Caki2 (cell line): ENCODE measurements at regions not wholly inside any gene's neighbourhood (a gene's known extent, or its start where the extent isn't known, plus 50 kb on each side); places are given as distances from the start of the nearest gene placed in this dataset.

ENCODE experiments used
- DNase-seq: peaks from one replicate; pipeline ENCODE4 v3.0.0-alpha.2; 2015; ENCODE audit warnings: low read depth
- in situ Hi-C: cut with HindIII; loops from 2 replicates; pipeline ENCODE4 v1.10.0; 2016; ENCODE audit warnings: low sequenced_read_pairs, low pct_unique_long_range_greater_than_20kb, mixed read lengths

DNA sequence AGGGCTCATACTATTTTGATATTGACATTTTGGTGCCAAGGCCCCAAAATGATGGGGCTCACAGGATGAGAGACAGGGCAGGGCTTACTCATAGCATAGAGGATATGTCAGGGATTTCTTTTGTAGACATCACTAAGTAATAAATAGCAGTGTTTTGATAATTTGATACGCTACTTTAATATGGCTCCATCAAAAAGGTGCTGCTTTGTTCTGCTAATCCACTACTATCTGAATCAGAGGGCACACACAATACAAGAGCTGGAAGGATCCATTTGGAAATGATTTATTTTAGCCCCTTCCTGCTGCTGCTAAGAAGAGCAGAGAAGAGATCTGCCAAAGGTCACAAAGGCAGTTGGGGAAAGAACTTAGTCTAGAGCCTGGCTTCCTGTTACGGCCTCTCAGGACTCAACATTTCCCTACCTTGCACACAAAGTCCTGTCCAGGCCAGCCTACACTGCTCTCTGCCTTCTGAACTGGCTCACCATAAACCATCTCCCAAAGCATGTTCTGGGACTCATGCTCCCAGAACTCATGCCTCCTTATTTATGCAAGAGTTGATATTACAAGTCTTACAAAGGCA, 261.3 kb upstream of the ARHGAP20 start:
- DNase-seq = no peak
- in situ Hi-C loops = no loop called here

DNA sequence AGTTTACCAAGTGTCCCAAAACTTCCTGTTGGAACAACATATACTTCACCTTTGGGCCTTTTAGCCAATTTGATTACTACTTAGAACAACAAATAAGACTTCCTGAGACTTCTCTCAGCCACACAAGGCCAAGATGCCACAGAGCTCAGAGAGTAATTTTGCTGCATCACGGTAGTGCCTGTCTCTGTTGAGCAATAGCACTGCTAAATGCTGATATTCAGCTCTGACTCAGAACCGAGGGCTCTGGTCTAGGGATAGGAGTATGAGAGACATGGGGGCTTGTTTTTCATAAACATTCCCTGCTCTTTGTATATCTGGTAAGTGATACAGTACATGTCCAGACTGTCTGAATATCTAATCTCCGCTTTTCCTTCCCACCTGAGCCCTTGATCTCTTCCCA, 260.4 kb upstream of the ARHGAP20 start:
- in situ Hi-C loops = no loop called here
- DNase-seq = peak; percentile 15

DNA sequence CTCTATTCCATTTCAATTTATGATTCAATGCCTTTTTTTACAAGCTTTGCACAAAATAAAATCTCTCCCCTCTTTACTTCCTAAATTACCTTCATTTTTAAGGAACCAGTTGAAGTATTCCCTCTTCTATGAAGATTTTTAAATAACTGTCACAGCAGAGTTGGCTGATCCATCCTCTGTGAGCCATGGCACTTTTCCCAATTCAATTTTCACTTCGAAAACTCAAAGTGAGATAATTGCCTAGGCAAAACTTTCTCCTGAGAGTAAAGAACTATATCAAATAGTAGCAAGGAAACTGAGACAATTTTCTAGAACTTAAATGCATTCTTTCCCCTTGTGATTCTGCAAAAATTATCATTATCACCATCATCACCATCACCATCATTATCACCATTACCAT, 259.9 kb upstream of the ARHGAP20 start:
- in situ Hi-C loops = no loop called here
- DNase-seq = no peak

DNA sequence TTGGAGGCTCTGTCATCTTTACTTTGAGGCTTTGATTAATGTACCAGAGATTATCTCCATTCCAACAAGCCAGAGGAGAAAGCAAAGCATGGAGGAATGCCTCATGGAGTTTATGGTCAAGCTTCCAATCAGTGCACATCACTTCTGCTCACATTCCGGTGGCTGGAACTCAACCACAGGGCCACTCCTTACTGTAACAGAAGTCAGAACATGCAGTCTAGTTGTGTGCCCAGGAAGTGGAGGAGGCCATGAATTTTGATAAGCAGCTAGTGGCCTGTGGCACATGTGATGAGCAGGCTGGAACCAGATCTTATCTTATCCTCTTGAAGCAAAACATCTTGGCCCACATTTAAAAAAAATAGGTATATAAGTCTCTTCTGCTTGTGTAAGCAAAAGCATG, 258.9 kb upstream of the ARHGAP20 start:
- DNase-seq = peak; percentile 28
- in situ Hi-C loops = no loop called here

DNA sequence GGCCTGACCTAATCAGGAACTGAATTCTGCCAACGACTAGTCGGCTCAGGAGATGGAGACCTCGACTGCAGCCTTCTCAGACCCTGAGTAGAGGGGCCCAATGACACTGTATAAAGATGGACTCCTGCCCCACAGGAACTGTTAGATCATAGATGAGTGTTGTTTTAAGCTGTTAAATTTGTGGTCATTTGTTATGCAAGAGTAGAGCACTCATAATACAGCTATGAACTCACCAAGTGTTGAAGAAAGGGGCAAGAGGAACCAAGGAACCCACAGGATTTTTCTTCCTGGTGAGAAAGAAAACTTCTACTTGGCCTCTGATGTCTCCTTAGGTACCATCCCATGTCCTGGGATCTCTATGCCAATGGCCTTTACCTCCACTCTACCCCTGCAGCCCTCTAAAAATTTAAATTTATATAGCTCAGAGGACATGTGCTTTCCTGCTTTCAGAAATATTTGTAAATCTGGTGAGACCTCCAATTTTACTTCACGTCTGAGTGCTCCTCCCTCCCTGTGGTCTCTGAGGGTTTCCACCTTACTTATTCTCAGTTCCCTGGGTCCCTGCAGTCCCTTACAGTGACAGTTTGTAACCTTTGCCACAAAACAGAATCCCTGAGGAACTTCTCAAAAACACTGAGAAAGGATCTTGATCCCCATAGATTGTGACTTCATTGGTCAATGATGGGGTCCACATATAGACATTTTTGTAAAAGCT, 256.3 kb upstream of the ARHGAP20 start:
- no peak for DNase-seq
- in situ Hi-C loops = no loop called here

DNA sequence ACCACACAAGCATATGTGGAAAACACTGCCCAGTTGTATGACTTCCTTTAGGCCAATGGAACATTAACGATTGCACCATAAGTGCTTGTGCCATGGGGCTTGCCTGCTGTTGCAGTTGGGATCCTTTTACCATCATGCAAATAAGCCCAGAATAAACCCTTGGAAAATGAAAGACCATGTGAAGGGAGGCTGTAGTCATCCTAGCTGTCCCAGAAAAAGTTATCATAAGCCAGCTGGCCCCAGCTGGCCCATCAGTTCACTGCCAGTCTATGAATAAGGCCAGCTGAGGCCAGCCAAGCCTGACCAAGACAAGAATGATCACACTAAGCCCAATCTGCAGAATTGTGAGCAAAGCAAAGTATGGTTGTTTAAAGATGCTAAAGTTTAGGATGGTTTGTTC, 253.9 kb upstream of the ARHGAP20 start:
- in situ Hi-C loops = no loop called here

DNA sequence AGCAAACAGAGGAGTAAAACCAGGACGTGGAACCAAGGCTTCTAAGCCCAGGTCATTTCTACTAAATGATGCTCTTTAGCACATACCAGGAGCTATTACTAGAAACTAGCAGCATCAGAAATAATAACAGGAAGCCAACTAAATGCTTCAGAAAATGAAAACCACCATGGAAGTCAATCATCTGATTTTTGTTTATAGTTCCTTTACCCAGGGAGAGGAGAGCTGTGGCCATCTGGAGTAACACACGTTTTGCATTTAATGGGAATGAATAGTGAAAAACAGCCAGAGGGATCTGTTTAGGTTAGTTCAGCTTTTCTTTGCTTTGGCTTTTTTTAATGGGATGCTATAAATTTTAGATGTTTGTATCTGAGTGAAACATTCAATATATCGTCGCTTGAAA, 250.7 kb upstream of the ARHGAP20 start:
- no peak for DNase-seq
- in situ Hi-C loops = no loop called here

More for the DNA sequence above, 253.9 kb upstream of the ARHGAP20 start:
- no peak for DNase-seq

DNA sequence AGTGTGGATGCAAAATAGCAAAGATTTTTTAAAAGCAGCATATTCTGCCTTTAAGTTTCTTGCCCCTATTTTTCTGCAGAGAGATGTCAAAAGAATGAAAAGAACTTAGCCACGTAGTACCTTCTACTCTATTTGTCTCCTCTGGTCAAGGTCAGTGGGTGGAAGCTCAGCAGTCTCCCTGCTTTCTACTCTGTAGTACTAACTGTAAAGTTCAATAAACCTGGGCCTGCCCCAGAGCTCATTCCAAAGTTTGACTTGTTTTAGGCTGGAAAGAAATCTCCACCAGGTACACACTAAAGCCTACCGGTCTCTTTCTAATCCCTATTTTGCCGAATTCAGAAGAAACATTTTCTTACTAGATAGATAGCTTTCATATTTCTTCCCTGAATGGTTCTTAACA, 247.9 kb upstream of the ARHGAP20 start:
- in situ Hi-C loops = no loop called here
- DNase-seq = no peak

DNA sequence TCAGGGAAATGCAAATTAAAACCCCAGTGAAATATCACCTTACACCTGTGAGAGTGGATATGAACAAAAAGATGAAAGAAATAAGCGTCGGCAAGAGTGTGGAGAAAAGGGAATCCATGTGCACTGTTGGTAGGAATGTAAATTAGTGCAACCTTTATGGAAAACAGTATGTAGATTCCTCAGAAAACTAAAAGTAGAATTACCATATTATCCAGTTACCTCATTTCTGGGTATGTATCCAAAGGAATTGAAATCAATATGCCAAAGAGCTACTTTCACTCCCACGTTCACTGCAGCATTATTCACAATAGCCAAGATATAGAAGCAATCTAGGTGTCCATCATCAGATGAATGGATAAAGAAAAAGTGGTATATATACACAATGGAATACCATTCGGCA, 246.0 kb upstream of the ARHGAP20 start:
- in situ Hi-C loops = no loop called here
- DNase-seq = no peak

DNA sequence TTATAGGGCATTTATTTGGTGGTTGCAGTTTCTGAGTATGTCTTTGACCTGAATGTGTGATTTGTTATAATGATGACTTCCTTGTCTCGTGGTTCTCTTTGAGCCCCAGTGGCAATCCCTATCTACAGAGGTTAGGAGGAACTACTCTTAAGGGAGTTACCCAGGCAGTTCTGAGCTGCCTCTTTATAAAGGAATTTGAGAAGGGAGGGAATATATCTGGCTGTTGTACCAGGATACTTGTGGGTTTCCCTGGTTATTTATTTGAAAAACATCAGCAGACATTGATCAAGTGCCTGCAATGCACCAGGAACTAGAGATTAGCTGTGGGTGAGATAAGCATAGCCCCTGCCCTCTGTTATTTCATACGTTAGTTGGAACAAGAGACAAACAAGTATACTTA, 243.5 kb upstream of the ARHGAP20 start:
- in situ Hi-C loops = no loop called here
- DNase-seq = peak; percentile 4

DNA sequence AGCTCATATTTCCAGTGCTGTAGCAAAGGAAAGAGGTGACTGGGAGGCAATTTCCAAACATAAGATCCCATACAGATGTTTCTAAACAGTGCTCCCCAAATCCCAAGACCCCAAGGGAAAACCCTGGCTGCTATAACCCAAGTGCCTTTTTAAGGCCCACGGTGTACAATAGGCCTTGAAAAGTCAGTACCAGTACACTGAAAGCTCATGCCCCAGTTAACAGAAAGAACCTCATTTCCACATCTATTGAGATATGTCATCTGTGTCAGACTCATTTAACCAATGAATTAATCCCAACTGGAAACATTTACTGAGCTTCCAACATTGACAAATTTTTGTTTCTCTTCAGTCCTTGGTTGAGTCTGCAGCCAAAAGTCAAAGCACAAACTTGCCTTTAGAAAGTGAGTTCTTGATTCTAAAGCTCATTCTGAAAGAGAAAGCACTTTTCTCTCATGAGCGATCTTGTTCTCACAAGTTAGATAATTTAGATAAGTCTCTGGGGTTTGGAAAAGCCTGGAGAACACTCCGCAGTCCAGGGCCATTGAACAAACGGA, 239.8 kb upstream of the ARHGAP20 start:
- in situ Hi-C loops = no loop called here
- no peak for DNase-seq

DNA sequence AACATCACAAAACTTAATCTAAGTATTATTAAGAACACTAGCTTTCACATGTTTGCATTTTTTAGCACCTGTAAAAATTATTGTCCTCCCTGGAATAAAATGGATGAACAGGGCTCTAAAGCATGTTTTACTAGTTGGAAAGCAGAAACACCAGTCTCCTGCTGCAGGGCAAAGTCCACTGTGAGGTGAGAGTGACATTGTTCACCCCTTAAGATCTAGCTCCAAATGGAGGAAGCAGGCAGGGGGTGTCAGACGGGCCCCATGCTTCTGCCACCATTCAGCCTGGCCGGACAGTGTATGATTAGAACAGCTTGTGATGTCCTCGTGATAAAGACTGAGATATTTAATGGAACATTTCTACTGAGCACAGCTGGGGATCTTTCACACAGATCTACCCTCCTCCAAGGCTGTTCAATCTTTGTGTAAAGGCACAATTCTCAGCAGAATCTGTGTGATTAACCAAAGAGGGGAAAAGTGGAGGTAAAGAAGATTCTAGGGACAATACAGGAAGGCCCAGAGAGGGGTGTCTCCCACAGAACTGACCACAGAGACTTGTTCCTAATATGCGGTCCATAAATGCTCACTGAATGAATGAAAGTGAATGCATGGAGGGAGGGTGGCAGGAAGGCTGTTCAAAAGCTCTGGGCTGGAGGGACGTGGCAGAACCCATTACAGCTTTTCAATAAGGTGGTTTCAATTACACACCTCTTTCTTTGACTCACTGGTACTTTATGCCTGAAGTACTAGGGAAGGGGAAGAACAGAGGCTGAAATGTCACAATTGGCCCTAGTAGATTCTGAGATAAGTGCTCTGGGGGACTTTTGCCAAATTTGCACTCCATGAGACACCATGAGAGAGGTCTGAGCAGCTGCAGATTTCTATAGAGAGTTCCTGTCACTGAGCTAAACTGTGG, 239.1 kb upstream of the ARHGAP20 start:
- in situ Hi-C loops = no loop called here
- no peak for DNase-seq

DNA sequence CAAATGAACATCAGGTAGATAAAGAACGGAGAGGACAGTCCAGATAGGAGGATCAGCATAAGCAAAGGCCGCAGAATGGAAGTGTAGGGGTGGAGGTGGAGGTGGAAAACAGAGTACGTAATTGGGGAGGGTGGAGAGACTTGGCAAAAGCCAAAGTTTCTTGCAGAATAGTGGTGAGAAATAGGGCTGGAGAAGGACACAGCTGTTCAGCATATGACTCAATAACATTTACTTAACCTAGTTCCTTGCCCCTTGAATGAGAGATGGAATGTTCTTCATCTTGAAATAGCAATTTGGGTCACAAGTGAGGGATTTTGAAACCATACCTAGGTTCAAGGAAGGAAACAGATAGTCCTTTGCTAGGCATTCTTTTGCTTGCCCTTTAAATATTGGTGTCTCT, 235.9 kb upstream of the ARHGAP20 start:
- in situ Hi-C loops = no loop called here

DNA sequence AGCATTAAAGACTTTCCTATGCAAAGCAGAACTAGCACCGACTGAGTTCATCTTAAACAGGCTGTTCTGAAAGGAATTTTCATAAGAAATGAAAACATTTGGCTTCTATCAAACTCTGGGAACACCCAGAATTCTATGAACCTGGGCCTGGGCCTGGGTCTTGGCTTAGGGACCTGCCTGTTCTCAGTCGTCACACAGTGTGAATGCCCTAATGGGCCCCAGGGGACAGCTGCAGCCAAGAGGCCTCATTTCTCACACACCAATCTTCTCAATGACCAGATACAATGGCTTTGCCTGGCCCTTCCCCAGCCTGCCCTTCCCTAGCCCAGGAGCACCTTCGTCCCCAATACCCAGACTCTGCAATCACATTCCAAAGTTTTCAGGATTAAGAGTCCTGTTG, 234.9 kb upstream of the ARHGAP20 start:
- in situ Hi-C loops = no loop called here
- no peak for DNase-seq

More for the DNA sequence above, 235.9 kb upstream of the ARHGAP20 start:
- DNase-seq = no peak

DNA sequence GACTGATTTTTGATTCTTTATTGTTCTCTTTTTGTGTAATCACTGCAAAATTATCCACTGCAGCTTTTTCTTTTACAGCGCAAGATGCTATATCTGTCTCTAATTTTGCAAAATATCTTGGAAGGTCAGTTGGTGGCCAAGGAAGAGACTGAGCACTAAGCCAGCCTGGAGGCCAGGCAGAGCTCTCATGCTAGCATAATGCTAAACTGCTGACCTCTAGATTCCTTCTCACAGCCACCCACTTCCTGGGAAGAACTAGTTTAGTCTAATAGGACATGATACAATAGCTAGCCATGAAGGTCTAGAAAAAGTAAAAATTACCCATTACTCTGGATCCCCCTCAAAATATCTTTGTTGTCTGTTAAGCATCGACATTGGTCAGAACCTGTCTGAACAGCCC, 227.2 kb upstream of the ARHGAP20 start:
- in situ Hi-C loops = no loop called here
- no peak for DNase-seq

DNA sequence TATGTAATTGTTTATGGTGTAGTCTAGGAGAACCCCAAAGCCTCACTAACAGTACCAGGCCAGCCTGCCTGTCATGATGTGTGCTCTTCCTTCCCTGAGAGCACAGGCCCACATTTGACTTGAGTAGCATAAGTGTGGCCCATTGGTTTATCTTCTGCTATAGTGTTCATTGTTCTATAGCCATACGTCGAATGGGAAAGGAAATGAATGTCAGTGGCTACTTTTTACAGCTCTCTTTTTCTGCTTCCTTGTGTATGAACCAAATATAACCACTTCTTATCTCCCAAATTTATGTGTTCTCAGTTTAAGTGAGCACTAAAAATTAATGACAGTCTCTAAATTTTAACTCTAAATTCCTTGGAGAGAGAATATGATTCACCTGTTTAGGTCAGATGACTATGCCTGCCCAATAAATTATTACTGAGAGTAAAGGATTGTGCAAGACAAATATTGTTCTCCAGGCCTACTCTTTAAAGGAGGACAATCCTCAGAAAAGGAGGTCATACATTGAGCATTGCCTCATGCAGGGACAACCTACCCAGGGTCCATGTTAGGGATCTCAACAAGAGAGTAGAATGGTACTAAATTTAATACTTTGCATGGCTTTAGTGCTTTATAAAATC, 222.9 kb upstream of the ARHGAP20 start:
- in situ Hi-C loops = no loop called here
- DNase-seq = no peak

DNA sequence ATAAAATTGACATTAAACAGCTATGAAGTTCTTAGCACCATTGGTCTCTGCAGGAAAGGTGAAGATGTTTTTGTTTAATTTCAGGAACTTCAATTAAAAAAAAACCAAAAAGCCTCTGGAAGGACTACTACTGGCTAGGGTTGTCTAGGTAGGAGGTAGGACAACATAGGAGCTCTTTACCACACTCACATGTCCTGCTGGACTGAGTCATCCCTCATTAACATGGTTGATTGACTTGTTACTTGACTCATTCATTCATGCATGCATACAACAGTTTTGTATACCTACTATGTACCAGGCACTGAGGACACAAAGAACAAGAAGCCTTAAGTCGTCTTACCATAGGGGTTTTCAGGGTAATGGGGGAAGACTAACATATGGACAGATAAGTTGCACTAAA, 216.9 kb upstream of the ARHGAP20 start:
- in situ Hi-C loops = no loop called here
- no peak for DNase-seq

DNA sequence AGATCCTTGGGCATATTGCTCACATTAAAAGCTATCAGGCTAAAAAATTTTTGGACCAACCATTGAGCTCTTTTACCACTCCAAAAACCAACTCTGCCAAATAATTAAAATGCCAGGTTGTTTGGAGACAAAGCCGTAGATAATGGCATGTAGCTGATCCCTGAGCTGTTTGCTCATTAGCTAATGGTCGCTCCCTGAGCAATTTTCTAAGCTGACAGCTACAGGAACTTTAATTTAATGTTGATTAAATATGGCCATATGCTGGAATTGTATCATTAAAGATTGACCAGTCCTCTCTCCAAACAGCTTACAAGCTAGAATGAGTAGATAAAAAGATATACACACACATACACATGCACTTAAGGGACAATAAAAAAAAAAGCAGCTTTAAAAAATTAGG, 216.2 kb upstream of the ARHGAP20 start:
- no peak for DNase-seq
- in situ Hi-C loops = no loop called here
